Neural cell (in vitro differentiated cells): ENCODE measurements at regions not wholly inside any gene's neighbourhood (a gene's known extent, or its start where the extent isn't known, plus 50 kb on each side); places are given as distances from the start of the nearest gene placed in this dataset.

ENCODE experiments used
- CTCF ChIP-seq: fragments of 450-650 bp; IDR thresholded peaks from 2 replicates; pipeline ENCODE4 v1.5.1; 2014; ENCODE audit warnings: antibody characterized with exemption, mild to moderate bottlenecking, moderate library complexity; ENCODE audit not compliant: poor library complexity, severe bottlenecking
- EP300 ChIP-seq: fragments of 450-650 bp; conservative IDR thresholded peaks from 2 replicates; pipeline ENCODE4 v1.6.1; 2014; ENCODE audit warnings: antibody characterized with exemption, mild to moderate bottlenecking, moderate library complexity; ENCODE audit not compliant: poor library complexity, severe bottlenecking
- EZH2 ChIP-seq: fragments of 200-600, 300-800 bp; shearing (Covaris generic), sonication (generic); IDR thresholded peaks from 2 replicates; pipeline ENCODE4 v1.6.1; 2014; ENCODE audit warnings: antibody characterized with exemption, low read length, borderline replicate concordance, mild to moderate bottlenecking; ENCODE audit not compliant: insufficient read depth, poor library complexity, severe bottlenecking
- POLR2AphosphoS5 ChIP-seq: IDR thresholded peaks from 2 replicates; pipeline ENCODE4 v1.6.1; 2012
- SMC3 ChIP-seq: fragments of 450-650 bp; conservative IDR thresholded peaks from 2 replicates; pipeline ENCODE4 v1.6.1; 2014; ENCODE audit warnings: antibody characterized with exemption, mild to moderate bottlenecking, moderate library complexity; ENCODE audit not compliant: poor library complexity
- TAF1 ChIP-seq: IDR thresholded peaks from 2 replicates; pipeline ENCODE4 v1.6.1; 2012; ENCODE audit warnings: low read depth

GRCh38 chr10:35808344-35808743 lies 166.2 kb upstream of the FZD8 start:
- TF ChIP-seq CTCF (no peak), TAF1 (no peak), POLR2AphosphoS5 (no peak), EZH2 (no peak), SMC3 (no peak), EP300 (no peak)
